Neural progenitor cell (in vitro differentiated cells): ENCODE measurements at regions not wholly inside any gene's neighbourhood (a gene's known extent, or its start where the extent isn't known, plus 50 kb on each side); places are given as distances from the start of the nearest gene placed in this dataset.

Experiments used
- EZH2 ChIP-seq: fragments of 200-600 bp; sonication (generic); IDR thresholded peaks from 2 replicates; pipeline ENCODE4 v1.6.1; 2017; ENCODE audit warnings: antibody characterized with exemption, mild to moderate bottlenecking, moderate library complexity
- EZH2phosphoT487 ChIP-seq: fragments of 200-600 bp; sonication (generic); IDR thresholded peaks from 2 replicates; pipeline ENCODE4 v1.6.1; 2017; ENCODE audit warnings: antibody characterized with exemption
- TF ChIP-seq, protein P1 (sequence below): fragments of 200-600 bp; sonication (generic); IDR thresholded peaks from 2 replicates; pipeline ENCODE4 v1.5.1; 2017; ENCODE audit warnings: antibody characterized with exemption, mild to moderate bottlenecking

DNA sequence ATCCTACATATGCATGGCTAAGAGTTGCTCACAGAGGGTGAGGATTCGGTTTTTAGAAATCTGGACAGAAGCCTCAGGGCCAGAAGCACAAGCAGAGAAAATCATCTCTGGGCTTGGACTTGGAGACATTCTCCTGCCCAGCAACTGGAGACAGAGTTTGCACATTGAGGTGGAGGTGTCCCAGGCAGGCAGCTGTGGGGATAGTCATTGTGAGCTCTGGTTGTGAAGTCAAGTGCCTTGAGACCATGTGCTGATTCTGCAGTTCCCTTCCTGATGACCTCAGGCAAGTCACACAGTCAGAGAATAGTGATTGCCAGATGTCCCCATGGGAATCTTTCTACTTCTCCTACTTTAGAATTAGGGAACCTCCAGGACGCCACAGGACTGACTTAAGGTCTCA, 108.4 kb upstream of the LDAH start:
- TF ChIP-seq, protein P1, sequence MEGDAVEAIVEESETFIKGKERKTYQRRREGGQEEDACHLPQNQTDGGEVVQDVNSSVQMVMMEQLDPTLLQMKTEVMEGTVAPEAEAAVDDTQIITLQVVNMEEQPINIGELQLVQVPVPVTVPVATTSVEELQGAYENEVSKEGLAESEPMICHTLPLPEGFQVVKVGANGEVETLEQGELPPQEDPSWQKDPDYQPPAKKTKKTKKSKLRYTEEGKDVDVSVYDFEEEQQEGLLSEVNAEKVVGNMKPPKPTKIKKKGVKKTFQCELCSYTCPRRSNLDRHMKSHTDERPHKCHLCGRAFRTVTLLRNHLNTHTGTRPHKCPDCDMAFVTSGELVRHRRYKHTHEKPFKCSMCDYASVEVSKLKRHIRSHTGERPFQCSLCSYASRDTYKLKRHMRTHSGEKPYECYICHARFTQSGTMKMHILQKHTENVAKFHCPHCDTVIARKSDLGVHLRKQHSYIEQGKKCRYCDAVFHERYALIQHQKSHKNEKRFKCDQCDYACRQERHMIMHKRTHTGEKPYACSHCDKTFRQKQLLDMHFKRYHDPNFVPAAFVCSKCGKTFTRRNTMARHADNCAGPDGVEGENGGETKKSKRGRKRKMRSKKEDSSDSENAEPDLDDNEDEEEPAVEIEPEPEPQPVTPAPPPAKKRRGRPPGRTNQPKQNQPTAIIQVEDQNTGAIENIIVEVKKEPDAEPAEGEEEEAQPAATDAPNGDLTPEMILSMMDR: no peak
- TF ChIP-seq EZH2 (no peak), EZH2phosphoT487 (no peak)
